ENCODE measurements at regions not wholly inside any gene's neighbourhood (a gene's known extent, or its start where the extent isn't known, plus 50 kb on each side); places are given as distances from the start of the nearest gene placed in this dataset.
"Not testable (repeated sequence)": the region's sequence is repeated elsewhere in the genome, so short reads cannot be mapped to it uniquely, and the experiment has no call there.

DNA sequence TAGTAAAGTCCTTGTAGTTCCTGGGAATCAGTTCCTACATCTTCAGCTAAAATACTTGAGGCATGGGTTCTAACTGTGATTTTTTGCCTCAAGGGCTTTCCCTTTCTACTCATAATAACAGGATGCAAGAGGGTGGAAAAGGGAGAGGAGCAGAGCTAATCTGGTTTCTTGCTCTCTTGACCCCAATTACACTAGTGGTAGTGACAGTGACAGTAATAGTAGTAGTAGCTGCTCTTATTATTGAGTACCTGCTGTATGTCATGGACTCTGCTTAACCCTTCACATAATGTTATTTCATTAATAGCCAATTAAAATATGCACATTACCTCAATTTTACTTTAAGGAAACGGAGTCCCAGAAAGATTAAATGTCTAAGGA, 214.8 kb upstream of the HNRNPA3 start:
- no peak for DNase-seq

DNA sequence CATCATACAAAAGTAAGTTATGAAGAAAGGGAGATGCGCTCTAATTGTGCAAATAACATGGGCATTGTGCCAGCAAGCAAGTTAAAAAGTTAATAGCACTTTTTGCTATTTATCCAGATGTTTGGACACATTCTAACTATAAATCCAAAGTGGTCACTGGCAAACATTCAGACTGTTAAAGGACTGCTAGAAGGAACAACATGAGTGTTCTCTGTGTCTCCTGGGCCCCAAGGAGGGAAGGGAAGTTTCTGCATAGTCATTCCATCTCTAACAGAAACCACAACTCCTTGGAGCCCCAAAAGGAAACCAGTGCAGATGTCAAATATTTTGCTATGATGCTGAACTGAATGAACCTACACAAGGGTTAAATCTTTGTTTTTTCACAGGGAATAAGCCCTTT, 213.3 kb upstream of the HNRNPA3 start:
- DNase-seq = no peak

DNA sequence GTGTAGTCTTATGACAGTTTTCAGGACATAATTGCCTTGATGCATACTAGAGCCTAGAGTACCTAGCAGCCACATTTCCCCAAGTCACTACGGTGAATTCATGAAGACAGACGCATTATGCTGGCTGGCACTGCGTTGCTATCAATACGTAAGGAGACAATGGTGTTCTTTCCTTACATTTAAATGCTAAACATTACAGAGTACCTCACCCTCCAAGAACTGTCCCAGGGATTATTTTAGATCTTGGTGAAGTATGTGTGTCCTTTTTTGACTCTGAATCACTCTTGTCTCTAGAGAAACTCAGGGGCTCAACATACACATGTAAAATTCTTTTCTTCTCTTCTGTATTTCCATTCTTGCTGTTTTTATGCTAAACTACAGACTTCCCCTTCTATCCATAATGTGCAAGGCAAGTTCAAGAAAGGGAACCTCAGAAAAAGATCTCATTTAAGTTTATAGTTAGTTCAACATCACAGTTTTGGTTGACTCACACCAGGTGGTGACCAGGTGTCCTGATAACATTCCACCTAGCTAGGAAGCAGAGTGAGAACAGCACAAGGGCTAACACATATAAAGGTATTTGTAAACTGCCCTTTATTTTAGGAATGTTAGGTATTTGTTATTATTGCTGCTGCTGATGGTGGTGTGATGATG, 212.4 kb upstream of the HNRNPA3 start:
- no peak for DNase-seq

DNA sequence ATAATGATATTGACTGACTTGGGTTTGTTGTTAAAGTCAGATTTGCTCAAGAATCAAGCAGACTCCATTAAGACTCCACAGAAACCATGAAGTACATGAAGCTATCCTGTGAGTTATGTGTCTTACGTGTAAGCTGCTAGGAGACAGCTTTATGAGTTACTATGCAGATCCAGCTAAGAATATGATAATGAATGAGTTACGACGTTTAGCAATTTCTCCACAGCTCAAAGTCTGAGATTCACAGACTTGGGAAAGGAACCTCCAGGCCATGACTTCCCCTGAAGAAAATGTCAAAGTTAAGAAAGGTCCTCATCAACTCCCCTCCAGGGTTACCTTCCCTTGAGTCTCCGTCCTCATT, 211.9 kb upstream of the HNRNPA3 start:
- no peak for DNase-seq

DNA sequence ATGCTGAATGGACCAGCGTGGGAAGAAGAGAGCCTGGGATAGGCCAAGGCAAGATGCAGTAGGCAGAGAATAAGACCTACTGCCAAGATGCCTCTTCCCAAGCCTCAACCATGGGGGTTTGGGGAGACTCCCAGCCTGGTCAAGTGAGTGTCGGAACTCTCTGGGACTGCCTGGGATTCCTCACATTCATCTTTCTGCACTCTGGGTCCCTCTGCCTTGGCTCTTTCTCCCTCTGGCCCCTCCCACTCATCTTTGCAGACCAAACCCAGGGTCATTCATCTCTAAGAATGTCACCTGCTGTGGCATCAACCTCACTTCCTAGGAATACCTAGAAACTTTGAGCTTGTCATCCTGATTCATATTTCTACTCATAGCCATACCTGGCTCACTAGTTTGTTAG, 211.3 kb upstream of the HNRNPA3 start:
- DNase-seq = no peak

GRCh38 chr2:177002983-177003382, 209.6 kb upstream of the HNRNPA3 start:
- DNase-seq = no peak

DNA sequence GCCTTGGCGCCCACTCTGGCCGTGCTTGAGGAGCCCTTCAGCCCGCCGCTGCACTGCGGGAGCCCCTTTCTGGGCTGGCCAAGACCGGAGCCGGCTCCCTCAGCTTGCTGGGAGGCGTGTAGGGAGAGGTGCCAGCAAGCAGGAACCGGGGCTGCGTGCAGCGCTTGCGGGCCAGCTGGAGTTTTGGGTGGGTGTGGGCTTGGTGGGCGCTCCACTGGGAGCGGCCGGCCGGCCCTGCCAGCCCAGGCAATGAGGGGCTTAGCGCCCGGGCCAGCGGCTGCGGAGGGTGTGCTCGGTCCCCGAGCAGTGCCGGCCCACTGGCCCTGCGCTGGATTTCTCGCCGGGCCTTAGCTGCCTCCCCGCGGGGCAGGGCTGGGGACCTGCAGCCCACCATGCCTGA, 204.9 kb upstream of the HNRNPA3 start:
- DNase-seq = not testable (repeated sequence)

DNA sequence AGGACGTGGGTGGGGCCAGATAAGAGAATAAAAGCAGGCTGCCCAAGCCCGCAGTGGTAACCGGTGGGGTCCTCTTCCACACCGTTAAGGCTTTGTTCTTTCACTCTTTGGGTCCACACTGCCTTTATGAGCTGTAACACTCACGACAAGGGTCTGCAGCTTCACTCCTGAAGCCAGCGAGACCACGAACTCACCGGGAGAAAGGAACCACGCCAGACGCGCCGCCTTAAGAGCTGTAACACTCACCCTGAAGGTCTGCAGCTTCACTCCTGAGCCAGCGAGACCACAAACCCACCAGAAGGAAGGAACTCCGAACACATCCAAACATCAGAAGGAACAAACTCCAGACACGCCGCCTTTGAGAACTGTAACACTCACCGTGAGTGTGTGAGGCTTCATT, 203.9 kb upstream of the HNRNPA3 start:
- not testable (repeated sequence) for DNase-seq

DNA sequence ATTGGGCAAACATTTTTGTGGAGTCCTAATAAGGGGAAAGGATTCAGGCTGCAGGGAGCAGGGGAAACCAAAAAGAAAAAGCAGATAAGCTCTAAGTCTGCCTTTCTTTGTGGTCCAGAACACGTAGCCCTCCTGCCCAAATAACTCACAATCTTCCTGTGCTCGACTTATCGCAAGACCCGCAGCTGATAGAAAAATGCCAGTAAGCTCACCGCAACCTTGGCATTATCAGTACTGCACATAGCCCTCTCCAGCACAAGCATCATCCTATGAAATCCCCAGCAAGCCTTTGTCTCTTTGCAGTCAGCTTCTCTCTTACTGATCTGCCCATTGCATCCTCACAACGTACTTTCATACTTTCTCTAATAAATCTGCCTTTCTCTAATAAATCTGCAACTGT, 202.4 kb upstream of the HNRNPA3 start:
- no peak for DNase-seq

- no peak for DNase-seq
Measured at GRCh38 chr2:177010861-177011260, 201.7 kb upstream of the HNRNPA3 start.

GRCh38 chr2:177014946-177015345, 197.6 kb upstream of the HNRNPA3 start:
- DNase-seq = no peak

GRCh38 chr2:177015356-177015923, 197.2 kb upstream of the HNRNPA3 start:
- no peak for DNase-seq

DNA sequence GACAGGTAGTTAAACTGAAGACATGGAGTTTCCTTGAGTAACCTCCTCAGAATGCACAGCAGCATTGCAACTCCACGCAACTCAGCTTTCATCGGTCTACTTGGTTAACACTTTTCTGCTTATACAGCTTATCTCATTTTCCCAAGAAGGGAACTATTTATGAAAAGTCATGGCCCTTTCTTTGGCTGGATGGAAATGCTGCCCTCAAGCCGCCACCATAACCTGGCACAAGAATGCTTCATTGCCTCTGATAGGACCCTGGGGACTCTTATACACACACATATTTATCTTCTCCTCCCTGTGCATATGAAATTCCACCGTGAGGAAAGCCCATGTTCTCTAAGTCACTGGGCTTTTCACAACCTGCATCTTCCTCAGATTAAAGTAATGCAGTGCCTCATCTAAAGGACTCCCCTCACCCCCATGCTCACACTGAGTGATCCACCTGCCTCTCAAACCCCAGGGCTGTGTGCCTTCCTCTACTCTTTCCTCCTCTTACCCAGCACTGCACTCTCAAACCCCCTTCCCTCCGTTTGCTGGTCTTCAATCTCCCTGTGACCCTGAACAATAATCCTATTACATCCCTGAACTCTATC, 192.0 kb upstream of the HNRNPA3 start:
- DNase-seq = no peak

DNA sequence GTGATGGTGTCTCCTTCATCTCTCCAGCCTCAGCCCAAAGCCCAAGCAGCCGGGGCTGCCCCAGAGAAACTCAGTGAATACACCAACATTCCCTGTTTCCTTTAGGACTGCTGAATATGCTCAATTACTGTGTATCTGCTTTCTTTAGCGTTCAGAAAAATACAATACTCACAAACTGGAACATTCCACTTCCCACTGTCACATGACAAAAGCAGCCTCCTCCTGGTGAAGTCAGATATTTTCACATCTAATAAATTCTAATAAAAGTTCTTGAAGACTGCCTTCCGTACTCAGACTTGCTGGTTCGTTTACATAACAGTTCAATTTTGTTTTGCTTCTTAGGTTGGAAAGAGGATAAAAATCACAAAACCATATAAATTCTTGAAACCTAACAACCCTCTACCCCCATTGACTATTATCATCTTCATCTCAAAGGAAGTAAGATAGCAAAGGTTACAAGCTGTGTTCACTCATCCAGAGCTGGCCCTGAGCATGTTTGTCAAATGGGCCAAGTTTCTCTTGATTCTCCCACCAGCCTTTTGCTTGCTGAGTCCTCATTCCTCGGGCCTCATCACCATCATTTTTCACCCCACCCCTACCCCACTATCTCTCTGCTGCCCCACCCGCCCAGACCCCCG, 190.8 kb upstream of the HNRNPA3 start:
- no peak for DNase-seq

GRCh38 chr2:177024765-177025164, 187.8 kb upstream of the HNRNPA3 start:
- DNase-seq = no peak

DNA sequence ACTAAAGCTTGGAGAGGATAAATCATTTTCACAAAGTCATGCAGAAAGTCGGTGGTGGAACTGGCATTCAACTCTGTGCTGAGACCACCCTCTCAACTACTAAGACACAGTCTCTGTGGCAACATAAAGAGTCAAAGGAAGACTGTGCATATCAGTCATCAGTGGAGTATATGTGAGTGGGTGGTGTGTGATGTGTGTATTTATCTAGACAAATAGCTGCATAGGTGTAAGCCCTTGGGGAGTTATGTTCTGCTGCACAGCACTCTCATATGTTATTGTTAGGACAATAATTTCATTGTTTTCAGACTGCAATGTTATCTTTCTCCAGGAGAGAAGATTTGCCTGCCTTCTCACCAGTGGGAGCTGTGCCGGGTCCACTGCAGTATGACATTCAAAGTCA, 186.3 kb upstream of the HNRNPA3 start:
- no peak for DNase-seq

GRCh38 chr2:177026956-177027355, 185.6 kb upstream of the HNRNPA3 start:
- DNase-seq = no peak

- no peak for DNase-seq
Measured at GRCh38 chr2:177028296-177028695, 184.3 kb upstream of the HNRNPA3 start.

DNA sequence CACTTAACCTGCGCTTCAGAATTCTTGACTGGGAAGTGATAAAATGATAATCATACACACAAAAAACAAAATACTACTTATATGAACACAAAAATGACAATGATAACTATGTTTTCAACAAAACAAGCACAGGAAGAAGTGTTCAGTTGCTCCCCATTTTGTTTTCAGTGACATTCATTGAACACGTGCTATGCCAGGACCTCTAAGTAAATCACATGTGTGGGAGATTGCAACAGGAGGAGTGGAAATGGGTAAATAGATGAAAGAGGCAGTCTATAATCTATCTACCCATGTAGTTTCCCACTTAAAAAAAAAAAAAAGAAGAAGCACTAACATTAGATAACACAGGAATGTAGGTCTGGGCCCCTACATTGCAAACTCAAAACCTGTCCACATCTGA, 183.5 kb upstream of the HNRNPA3 start:
- DNase-seq = no peak

DNA sequence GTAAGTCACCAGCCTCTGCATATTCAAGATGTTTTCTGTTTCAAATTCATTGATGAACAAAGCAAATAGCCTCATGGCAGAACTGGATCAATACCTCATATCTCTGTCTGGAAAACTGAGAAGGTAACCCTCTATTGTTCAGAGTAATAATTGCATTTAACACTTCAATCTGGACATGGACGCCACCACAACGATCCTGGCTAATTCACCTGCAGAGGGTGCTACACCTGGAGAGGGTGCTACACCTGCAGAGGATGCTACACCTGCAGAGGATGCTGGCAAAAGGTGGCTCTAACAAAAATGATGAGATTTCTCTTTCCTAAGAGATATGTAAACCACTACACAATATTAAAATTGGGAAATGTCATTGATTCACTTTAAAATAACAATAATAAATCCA, 183.1 kb upstream of the HNRNPA3 start:
- no peak for DNase-seq

- no peak for DNase-seq
Measured at GRCh38 chr2:177029901-177030300, 182.7 kb upstream of the HNRNPA3 start.

- DNase-seq = no peak
Measured at GRCh38 chr2:177030451-177031105, 182.0 kb upstream of the HNRNPA3 start.

GRCh38 chr2:177031438-177032180, 181.0 kb upstream of the HNRNPA3 start:
- DNase-seq = no peak

Measured in DMS79 treated with DMSO at 0.1 percent for 48 hours (cell line).